ENCODE measurements at regions not wholly inside any gene's neighbourhood (a gene's known extent, or its start where the extent isn't known, plus 50 kb on each side); places are given as distances from the start of the nearest gene placed in this dataset.

- Histone ChIP-seq H3K9ac (ENCODE audit: low read depth, low read length, poor library complexity, severe bottlenecking) (no peak overlapping the region), H2AFZ (ENCODE audit: low read length) (no peak overlapping the region), H3K4me3 (ENCODE audit: low read length, poor library complexity, severe bottlenecking) (no peak overlapping the region), H3K9me2 (replicated peaks; ENCODE audit: low read depth, low read length) (no peaks in the 10 kb centered on the region), H3F3A (ENCODE audit: low read depth) (no peaks in the 10 kb centered on the region), H3K27me3 (ENCODE audit: insufficient read depth, low read length, poor library complexity, severe bottlenecking) (no peaks in the 10 kb centered on the region), H3K9me3 (ENCODE audit: insufficient read depth, low read depth, low read length) (no peaks in the 10 kb centered on the region), H3K79me2 (ENCODE audit: insufficient read depth, low read length) (peaks cover 22% of the 10 kb centered on the region; the same call in 1 of the 2 replicates), H3K36me3 (ENCODE audit: insufficient read depth, low read length) (peaks cover 31% of the 10 kb centered on the region; the same call in 1 of the 2 replicates), H4K20me1 (ENCODE audit: insufficient read depth, low read length, poor library complexity, severe bottlenecking) (peaks cover 19% of the 10 kb centered on the region), H3K4me2 (ENCODE audit: low read depth, low read length, poor library complexity, severe bottlenecking) (no peak overlapping the region), H3K4me1 (ENCODE audit: insufficient read depth, low read length, poor library complexity, severe bottlenecking) (no peaks in the 10 kb centered on the region)
- TF ChIP-seq CTCF (conservative IDR thresholded peaks at IDR 0.05; ENCODE audit: low read length) (no peak), EZH2phosphoT487 (IDR thresholded peaks at IDR 0.05; ENCODE audit: borderline replicate concordance) (no peak)
Observed at GRCh38 chr6:150764334-150765066, 101.0 kb upstream of the MTHFD1L start.

DNA sequence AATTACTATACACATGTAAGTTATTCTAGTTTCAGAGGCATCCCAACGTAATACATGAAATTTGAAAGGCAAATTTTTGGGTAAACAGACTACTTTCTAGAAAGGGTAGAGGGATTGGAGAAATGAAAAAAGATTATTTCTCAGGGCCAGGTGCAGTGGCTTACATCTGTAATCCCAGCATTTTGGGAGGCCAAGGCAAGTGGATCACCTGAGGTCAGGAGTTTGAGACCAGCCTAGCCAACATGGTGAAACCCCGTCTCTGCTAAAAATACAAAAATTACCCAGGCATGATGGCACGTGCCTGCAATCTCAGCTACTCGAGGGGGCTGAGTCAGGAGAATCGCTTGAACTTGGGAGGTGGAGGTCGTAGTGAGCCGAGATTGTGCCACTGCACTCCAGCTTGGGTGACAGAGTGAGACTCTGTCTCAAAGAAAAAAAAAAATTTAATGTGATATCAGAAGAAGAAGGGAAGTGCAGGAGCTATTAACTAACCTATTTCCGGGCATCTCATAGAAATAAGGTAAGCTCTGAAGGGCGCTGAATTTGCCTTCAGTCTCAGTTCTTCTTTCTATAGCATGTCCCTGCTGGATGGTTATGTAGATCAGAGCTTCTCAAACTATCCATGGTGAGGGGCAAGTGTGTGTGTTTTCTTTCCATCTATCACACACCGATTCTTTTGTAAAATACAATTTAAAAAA, 100.3 kb upstream of the MTHFD1L start:
- Histone ChIP-seq H3K27me3 (ENCODE audit: insufficient read depth, low read length, poor library complexity, severe bottlenecking) (no peaks in the 10 kb centered on the region), H3F3A (ENCODE audit: low read depth) (no peaks in the 10 kb centered on the region), H3K4me3 (ENCODE audit: low read length, poor library complexity, severe bottlenecking) (no peak overlapping the region), H2AFZ (ENCODE audit: low read length) (no peak overlapping the region), H3K9me2 (replicated peaks; ENCODE audit: low read depth, low read length) (no peaks in the 10 kb centered on the region), H3K4me1 (ENCODE audit: insufficient read depth, low read length, poor library complexity, severe bottlenecking) (no peaks in the 10 kb centered on the region), H4K20me1 (ENCODE audit: insufficient read depth, low read length, poor library complexity, severe bottlenecking) (peaks cover 12% of the 10 kb centered on the region), H3K79me2 (ENCODE audit: insufficient read depth, low read length) (peaks cover 15% of the 10 kb centered on the region; the same call in 1 of the 2 replicates), H3K4me2 (ENCODE audit: low read depth, low read length, poor library complexity, severe bottlenecking) (no peak overlapping the region), H3K9ac (ENCODE audit: low read depth, low read length, poor library complexity, severe bottlenecking) (no peak overlapping the region), H3K9me3 (ENCODE audit: insufficient read depth, low read depth, low read length) (no peaks in the 10 kb centered on the region), H3K36me3 (ENCODE audit: insufficient read depth, low read length) (peaks cover 38% of the 10 kb centered on the region; the same call in 1 of the 2 replicates)
- TF ChIP-seq EZH2phosphoT487 (IDR thresholded peaks at IDR 0.05; ENCODE audit: borderline replicate concordance) = no peak
- no peak for TF ChIP-seq CTCF (conservative IDR thresholded peaks at IDR 0.05; ENCODE audit: low read length)

DNA sequence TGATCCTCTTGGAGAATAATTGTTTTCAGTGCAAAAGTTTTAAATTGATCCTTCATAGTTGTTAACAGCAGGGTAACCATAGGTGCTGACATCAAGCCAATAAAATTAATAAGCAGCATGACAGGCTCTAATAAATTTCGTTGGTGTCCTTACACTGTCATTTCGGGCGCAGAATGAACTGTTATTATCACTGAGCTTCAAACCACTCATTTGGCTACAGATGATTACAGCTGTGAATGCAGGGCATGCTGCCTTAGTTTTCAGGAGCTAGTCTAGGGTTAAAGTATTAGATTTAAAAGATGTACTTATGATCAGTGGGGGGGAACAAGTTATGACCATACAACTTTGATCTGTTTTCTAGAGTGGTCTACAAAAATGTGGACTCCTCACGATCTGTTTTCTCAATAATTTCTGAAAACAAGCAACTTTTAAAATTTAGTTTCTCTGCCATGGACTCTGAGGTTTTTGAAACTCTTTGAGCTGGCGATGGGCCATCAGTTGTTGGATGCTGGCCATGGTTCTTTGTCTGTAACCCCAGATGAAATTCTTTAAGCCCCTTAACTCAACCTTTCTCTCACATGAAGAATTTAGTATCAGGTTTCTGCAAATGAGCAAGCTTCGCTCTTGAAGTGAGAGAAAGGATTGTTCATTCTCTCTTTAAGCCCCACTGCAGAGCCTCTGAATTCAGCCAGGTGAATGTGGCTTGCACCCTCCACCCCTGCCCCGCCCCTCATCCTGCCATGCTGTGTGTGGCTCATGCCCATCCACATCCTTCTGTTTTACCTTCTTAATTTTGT, 99.1 kb upstream of the MTHFD1L start:
- no peak overlapping the region for H3K9ac ChIP-seq (ENCODE audit: low read depth, low read length, poor library complexity, severe bottlenecking)
- H3K9me2 ChIP-seq (replicated peaks; ENCODE audit: low read depth, low read length) = no peaks in the 10 kb centered on the region
- no peaks in the 10 kb centered on the region for H3K27me3 ChIP-seq (ENCODE audit: insufficient read depth, low read length, poor library complexity, severe bottlenecking)
- no peak overlapping the region for H2AFZ ChIP-seq (ENCODE audit: low read length)
- no peaks in the 10 kb centered on the region for H3K9me3 ChIP-seq (ENCODE audit: insufficient read depth, low read depth, low read length)
- peaks cover 48% of the 10 kb centered on the region; the same call in 1 of the 2 replicates for H3K36me3 ChIP-seq (ENCODE audit: insufficient read depth, low read length)
- H3F3A ChIP-seq (ENCODE audit: low read depth) = no peaks in the 10 kb centered on the region
- peaks cover 10% of the 10 kb centered on the region for H4K20me1 ChIP-seq (ENCODE audit: insufficient read depth, low read length, poor library complexity, severe bottlenecking)
- peaks cover 13% of the 10 kb centered on the region; the same call in 1 of the 2 replicates for H3K79me2 ChIP-seq (ENCODE audit: insufficient read depth, low read length)
- TF ChIP-seq CTCF (conservative IDR thresholded peaks at IDR 0.05; ENCODE audit: low read length) = no peak
- no peak for TF ChIP-seq EZH2phosphoT487 (IDR thresholded peaks at IDR 0.05; ENCODE audit: borderline replicate concordance)
- no peak overlapping the region for H3K4me3 ChIP-seq (ENCODE audit: low read length, poor library complexity, severe bottlenecking)
- H3K4me2 ChIP-seq (ENCODE audit: low read depth, low read length, poor library complexity, severe bottlenecking) = no peak overlapping the region
- H3K4me1 ChIP-seq (ENCODE audit: insufficient read depth, low read length, poor library complexity, severe bottlenecking) = no peaks in the 10 kb centered on the region

Data from Loucy (cell line).